ENCODE measurements at regions not wholly inside any gene's neighbourhood (a gene's known extent, or its start where the extent isn't known, plus 50 kb on each side); places are given as distances from the start of the nearest gene placed in this dataset.
"Not testable (repeated sequence)": the region's sequence is repeated elsewhere in the genome, so short reads cannot be mapped to it uniquely, and the experiment has no call there.

GRCh38 chr4:52373650-52374049 is 285.5 kb downstream of the USP46 start:
- DNase-seq (ENCODE audit: low spot score) = no peak

- no peak for DNase-seq (ENCODE audit: low spot score)
These were observed 284.2 kb downstream of the USP46 start for GRCh38 chr4:52374877-52375276.

GRCh38 chr4:52376132-52376704 is 282.9 kb downstream of the USP46 start:
- peak; percentile 16 for DNase-seq (ENCODE audit: low spot score)

GRCh38 chr4:52377563-52377962 is 281.5 kb downstream of the USP46 start:
- DNase-seq (ENCODE audit: low spot score) = no peak

- DNase-seq (ENCODE audit: low spot score) = no peak
These were observed 251.6 kb downstream of the USP46 start for GRCh38 chr4:52407545-52407944.

GRCh38 chr4:52408032-52408431 is 251.1 kb downstream of the USP46 start:
- DNase-seq (ENCODE audit: low spot score) = no peak

GRCh38 chr4:52408471-52408870 is 250.6 kb downstream of the USP46 start:
- no peak for DNase-seq (ENCODE audit: low spot score)

GRCh38 chr4:52409766-52410165 is 249.3 kb downstream of the USP46 start:
- not testable (repeated sequence) for DNase-seq (ENCODE audit: low spot score)

- DNase-seq (ENCODE audit: low spot score) = no peak
These were observed 248.1 kb downstream of the USP46 start for GRCh38 chr4:52410971-52411370.

GRCh38 chr4:52420330-52420729 is 238.8 kb downstream of the USP46 start:
- no peak for DNase-seq (ENCODE audit: low spot score)

GRCh38 chr4:52421811-52422213 is 237.3 kb downstream of the USP46 start:
- DNase-seq (ENCODE audit: low spot score) = no peak

- no peak for DNase-seq (ENCODE audit: low spot score)
These were observed 235.1 kb downstream of the USP46 start for GRCh38 chr4:52423967-52424366.

GRCh38 chr4:52425751-52426326 is 233.3 kb downstream of the USP46 start:
- DNase-seq (ENCODE audit: low spot score) = no peak

- DNase-seq (ENCODE audit: low spot score) = no peak
These were observed 227.7 kb downstream of the USP46 start for GRCh38 chr4:52431410-52431809.

- no peak for DNase-seq (ENCODE audit: low spot score)
These were observed 227.2 kb downstream of the USP46 start for GRCh38 chr4:52431869-52432268.

- not testable (repeated sequence) for DNase-seq (ENCODE audit: low spot score)
These were observed 216.6 kb downstream of the USP46 start for GRCh38 chr4:52442524-52442923.

GRCh38 chr4:52472444-52472843 is 186.7 kb downstream of the USP46 start:
- DNase-seq (ENCODE audit: low spot score) = no peak

GRCh38 chr4:52477191-52477780 is 181.8 kb downstream of the USP46 start:
- DNase-seq (ENCODE audit: low spot score) = no peak

GRCh38 chr4:52483186-52483890 is 175.8 kb downstream of the USP46 start:
- no peak for DNase-seq (ENCODE audit: low spot score)

- DNase-seq (ENCODE audit: low spot score) = no peak
These were observed 151.3 kb downstream of the USP46 start for GRCh38 chr4:52507774-52508173.

- DNase-seq (ENCODE audit: low spot score) = no peak
These were observed 148.0 kb downstream of the USP46 start for GRCh38 chr4:52510939-52511565.

GRCh38 chr4:52511825-52512224 is 147.3 kb downstream of the USP46 start:
- DNase-seq (ENCODE audit: low spot score) = no peak

GRCh38 chr4:52512291-52512690 is 146.8 kb downstream of the USP46 start:
- no peak for DNase-seq (ENCODE audit: low spot score)

Measured in hematopoietic multipotent progenitor cell treated with erythropoietin and hydrocortisone succinate and interleukin-3 and kit ligand, for 17 days (in vitro differentiated cells).